Esophagus (tissue), 2 donors: ENCODE measurements at regions not wholly inside any gene's neighbourhood (a gene's known extent, or its start where the extent isn't known, plus 50 kb on each side); places are given as distances from the start of the nearest gene placed in this dataset.

Experiments
- H3K27ac ChIP-seq, 2 donors: one replicate each; pipeline ENCODE4 v1.5.1; 2013; ENCODE audit warnings: low read depth in 2 of 2, mild to moderate bottlenecking in 2 of 2, inconsistent platforms in 1 of 2, low read length in 1 of 2, moderate library complexity in 1 of 2
- H3K27me3 ChIP-seq, 2 donors: one replicate each; pipeline ENCODE4 v1.6.1; 2013; ENCODE audit warnings: low read length in 2 of 2, control low read depth in 1 of 2, mild to moderate bottlenecking in 1 of 2; ENCODE audit not compliant: insufficient read depth in 2 of 2, control insufficient read depth in 1 of 2
- H3K36me3 ChIP-seq, 2 donors: one replicate each; pipeline ENCODE4 v1.6.1; 2013; ENCODE audit warnings: low read length in 1 of 2; ENCODE audit not compliant: control insufficient read depth in 2 of 2, insufficient read depth in 2 of 2
- H3K4me1 ChIP-seq, 2 donors: one replicate each; pipeline ENCODE4 v1.6.1; 2013; ENCODE audit warnings: low read length in 1 of 2; ENCODE audit not compliant: control insufficient read depth in 2 of 2, insufficient read depth in 2 of 2
- H3K4me3 ChIP-seq, 2 donors: one replicate each; pipeline ENCODE4 v1.5.1; 2013; ENCODE audit warnings: low read length in 2 of 2, mild to moderate bottlenecking in 2 of 2, low read depth in 1 of 2, moderate library complexity in 1 of 2
- H3K9me3 ChIP-seq, 2 donors: one replicate each; pipeline ENCODE4 v1.6.1; 2013; ENCODE audit warnings: mild to moderate bottlenecking in 2 of 2, low read depth in 1 of 2, low read length in 1 of 2, moderate library complexity in 1 of 2; ENCODE audit not compliant: control insufficient read depth in 2 of 2, insufficient read depth in 1 of 2
- WGBS, 2 donors: extraction: QIAGEN DNeasy Blood & Tissue Kit; methylation state at CpG; one replicate each; pipeline ENCODE4 v1.1.7; 2013; 5-methylcytosine and 5-hydroxymethylcytosine counted together
- donor health status: healthy with polysubstance abuse.
- donor health status: Bipolar disorder and iron deficiency.

- Histone ChIP-seq H3K4me1 (no peaks in the 10 kb centered on the region), H3K9me3 (peaks cover 0 to 2% of the 10 kb centered on the region in 2 donors), H3K4me3 (no peak overlapping the region), H3K27ac (no peak overlapping the region), H3K36me3 (no peaks in the 10 kb centered on the region), H3K27me3 (no peaks in the 10 kb centered on the region)
- WGBS, 2 donors: 87 to 90% methylated on average over 5 of the region's 5 CpGs
Measured at GRCh38 chr11:92501066-92501739, 276.6 kb downstream of the FAT3 start.

GRCh38 chr11:92504004-92504403 lies 279.4 kb downstream of the FAT3 start:
- Histone ChIP-seq H3K9me3 (no peaks in the 10 kb centered on the region), H3K27me3 (no peaks in the 10 kb centered on the region), H3K4me1 (no peaks in the 10 kb centered on the region), H3K36me3 (no peaks in the 10 kb centered on the region), H3K27ac (no peak overlapping the region), H3K4me3 (no peak overlapping the region)

GRCh38 chr11:92504534-92504933 lies 279.9 kb downstream of the FAT3 start:
- no peaks in the 10 kb centered on the region for H3K9me3 ChIP-seq
- 43 to 48% methylated on average over 2 of the region's 2 CpGs for WGBS, 2 donors
- no peak overlapping the region for H3K4me3 ChIP-seq
- H3K27me3 ChIP-seq: no peaks in the 10 kb centered on the region
- H3K27ac ChIP-seq: no peak overlapping the region
- H3K4me1 ChIP-seq: no peaks in the 10 kb centered on the region
- no peaks in the 10 kb centered on the region for H3K36me3 ChIP-seq

GRCh38 chr11:92505689-92506088 lies 281.1 kb downstream of the FAT3 start:
- WGBS, 2 donors: 86 to 89% methylated on average over 4 of the region's 4 CpGs
- no peak overlapping the region for H3K27ac ChIP-seq
- H3K4me3 ChIP-seq: no peak overlapping the region
- no peaks in the 10 kb centered on the region for H3K9me3 ChIP-seq
- no peaks in the 10 kb centered on the region for H3K36me3 ChIP-seq
- no peaks in the 10 kb centered on the region for H3K27me3 ChIP-seq
- no peaks in the 10 kb centered on the region for H3K4me1 ChIP-seq

- Histone ChIP-seq H3K27ac (no peak overlapping the region), H3K4me1 (no peaks in the 10 kb centered on the region), H3K9me3 (no peaks in the 10 kb centered on the region), H3K27me3 (no peaks in the 10 kb centered on the region), H3K4me3 (no peak overlapping the region), H3K36me3 (no peaks in the 10 kb centered on the region)
- WGBS, 2 donors: 83 to 88% methylated on average over 4 of the region's 4 CpGs
Measured at GRCh38 chr11:92506809-92507336, 282.3 kb downstream of the FAT3 start.

- no peaks in the 10 kb centered on the region for H3K9me3 ChIP-seq
- no peak overlapping the region for H3K4me3 ChIP-seq
- no peak overlapping the region for H3K27ac ChIP-seq
- H3K27me3 ChIP-seq: no peaks in the 10 kb centered on the region
- no peaks in the 10 kb centered on the region for H3K4me1 ChIP-seq
- WGBS, 2 donors: 93 to 100% methylated on average over 1 of the region's 1 CpG
- no peaks in the 10 kb centered on the region for H3K36me3 ChIP-seq
Measured at GRCh38 chr11:92510591-92510990, 286.0 kb downstream of the FAT3 start.

GRCh38 chr11:92511522-92512203 lies 287.0 kb downstream of the FAT3 start:
- no peaks in the 10 kb centered on the region for H3K9me3 ChIP-seq
- H3K4me1 ChIP-seq: no peaks in the 10 kb centered on the region
- H3K27ac ChIP-seq: no peak overlapping the region
- H3K4me3 ChIP-seq: no peak overlapping the region
- WGBS, 2 donors: 68 to 71% methylated on average over 1 of the region's 1 CpG
- no peaks in the 10 kb centered on the region for H3K36me3 ChIP-seq
- H3K27me3 ChIP-seq: no peaks in the 10 kb centered on the region

- no peak overlapping the region for H3K27ac ChIP-seq
- no peaks in the 10 kb centered on the region for H3K36me3 ChIP-seq
- no peaks in the 10 kb centered on the region for H3K27me3 ChIP-seq
- no peak overlapping the region for H3K4me3 ChIP-seq
- H3K9me3 ChIP-seq: no peaks in the 10 kb centered on the region
- no peaks in the 10 kb centered on the region for H3K4me1 ChIP-seq
Measured at GRCh38 chr11:92512204-92512569, 287.6 kb downstream of the FAT3 start.

GRCh38 chr11:92523611-92524010 lies 299.0 kb downstream of the FAT3 start:
- no peaks in the 10 kb centered on the region for H3K9me3 ChIP-seq
- H3K27me3 ChIP-seq: no peaks in the 10 kb centered on the region
- H3K4me1 ChIP-seq: no peaks in the 10 kb centered on the region
- 67 to 68% methylated on average over 3 of the region's 3 CpGs for WGBS, 2 donors
- peaks cover 0 to 2% of the 10 kb centered on the region in 2 donors for H3K36me3 ChIP-seq
- H3K27ac ChIP-seq: no peak overlapping the region
- H3K4me3 ChIP-seq: no peak overlapping the region

GRCh38 chr11:92524542-92524941 lies 299.9 kb downstream of the FAT3 start:
- Histone ChIP-seq H3K27me3 (no peaks in the 10 kb centered on the region), H3K4me3 (no peak overlapping the region), H3K9me3 (no peaks in the 10 kb centered on the region), H3K27ac (no peak overlapping the region), H3K4me1 (no peaks in the 10 kb centered on the region), H3K36me3 (peaks cover 0 to 2% of the 10 kb centered on the region in 2 donors)
- 85 to 91% methylated on average over 5 of the region's 5 CpGs for WGBS, 2 donors
